ENCODE measurements at regions not wholly inside any gene's neighbourhood (a gene's known extent, or its start where the extent isn't known, plus 50 kb on each side); places are given as distances from the start of the nearest gene placed in this dataset.

DNA sequence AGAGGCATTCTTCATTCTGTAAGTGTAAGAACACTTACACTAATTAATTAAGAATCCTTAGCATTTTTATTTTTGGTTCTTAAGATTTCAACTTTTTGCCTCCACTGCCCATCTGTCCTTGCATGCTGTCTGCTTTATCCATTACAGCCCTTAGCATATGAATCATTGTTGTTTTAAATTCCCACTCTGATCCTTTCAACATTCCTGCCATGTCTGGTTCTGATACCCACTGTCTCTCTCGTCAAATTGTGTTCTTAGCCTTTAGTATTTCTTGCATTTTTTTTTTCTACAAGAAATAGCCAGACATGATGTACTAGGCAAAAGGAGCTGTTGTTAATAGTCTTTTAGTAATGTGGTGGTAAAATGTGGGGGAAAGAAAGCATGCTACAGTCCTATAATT lies 1360.0 kb downstream of the TECRL start:
- Mint-ChIP-seq H3K27ac (ENCODE audit: low read depth, unreplicated experiment) (peak overlapping the region; percentile 18), H3K36me3 (ENCODE audit: insufficient read depth, unreplicated experiment) (peaks cover 5% of the 10 kb centered on the region), H3K4me3 (ENCODE audit: unreplicated experiment) (no peak overlapping the region), H3K27me3 (ENCODE audit: insufficient read depth, unreplicated experiment) (no peaks in the 10 kb centered on the region), H3K9me3 (ENCODE audit: unreplicated experiment) (no peaks in the 10 kb centered on the region), H3K4me1 (ENCODE audit: insufficient read depth, unreplicated experiment) (peaks cover 12% of the 10 kb centered on the region)
- ChIA-PET POLR2A (no interaction called here), CTCF (interaction anchor here (0.5 to 0.9 kb wide), 3 partner anchors 47 to 1603 kb away, joined by 3 read pairs; no protein-coding TSS in a partner anchor)
- TF ChIP-seq, protein P1, sequence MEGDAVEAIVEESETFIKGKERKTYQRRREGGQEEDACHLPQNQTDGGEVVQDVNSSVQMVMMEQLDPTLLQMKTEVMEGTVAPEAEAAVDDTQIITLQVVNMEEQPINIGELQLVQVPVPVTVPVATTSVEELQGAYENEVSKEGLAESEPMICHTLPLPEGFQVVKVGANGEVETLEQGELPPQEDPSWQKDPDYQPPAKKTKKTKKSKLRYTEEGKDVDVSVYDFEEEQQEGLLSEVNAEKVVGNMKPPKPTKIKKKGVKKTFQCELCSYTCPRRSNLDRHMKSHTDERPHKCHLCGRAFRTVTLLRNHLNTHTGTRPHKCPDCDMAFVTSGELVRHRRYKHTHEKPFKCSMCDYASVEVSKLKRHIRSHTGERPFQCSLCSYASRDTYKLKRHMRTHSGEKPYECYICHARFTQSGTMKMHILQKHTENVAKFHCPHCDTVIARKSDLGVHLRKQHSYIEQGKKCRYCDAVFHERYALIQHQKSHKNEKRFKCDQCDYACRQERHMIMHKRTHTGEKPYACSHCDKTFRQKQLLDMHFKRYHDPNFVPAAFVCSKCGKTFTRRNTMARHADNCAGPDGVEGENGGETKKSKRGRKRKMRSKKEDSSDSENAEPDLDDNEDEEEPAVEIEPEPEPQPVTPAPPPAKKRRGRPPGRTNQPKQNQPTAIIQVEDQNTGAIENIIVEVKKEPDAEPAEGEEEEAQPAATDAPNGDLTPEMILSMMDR (IDR thresholded peaks at IDR 0.05; ENCODE audit: unreplicated experiment): no peak
- no TSS peak for BruUV-seq (replicated peaks)
- intact Hi-C loops (cut with micrococcal nuclease): no loop called here
- DNase-seq (ENCODE audit: unreplicated experiment): no peak

DNA sequence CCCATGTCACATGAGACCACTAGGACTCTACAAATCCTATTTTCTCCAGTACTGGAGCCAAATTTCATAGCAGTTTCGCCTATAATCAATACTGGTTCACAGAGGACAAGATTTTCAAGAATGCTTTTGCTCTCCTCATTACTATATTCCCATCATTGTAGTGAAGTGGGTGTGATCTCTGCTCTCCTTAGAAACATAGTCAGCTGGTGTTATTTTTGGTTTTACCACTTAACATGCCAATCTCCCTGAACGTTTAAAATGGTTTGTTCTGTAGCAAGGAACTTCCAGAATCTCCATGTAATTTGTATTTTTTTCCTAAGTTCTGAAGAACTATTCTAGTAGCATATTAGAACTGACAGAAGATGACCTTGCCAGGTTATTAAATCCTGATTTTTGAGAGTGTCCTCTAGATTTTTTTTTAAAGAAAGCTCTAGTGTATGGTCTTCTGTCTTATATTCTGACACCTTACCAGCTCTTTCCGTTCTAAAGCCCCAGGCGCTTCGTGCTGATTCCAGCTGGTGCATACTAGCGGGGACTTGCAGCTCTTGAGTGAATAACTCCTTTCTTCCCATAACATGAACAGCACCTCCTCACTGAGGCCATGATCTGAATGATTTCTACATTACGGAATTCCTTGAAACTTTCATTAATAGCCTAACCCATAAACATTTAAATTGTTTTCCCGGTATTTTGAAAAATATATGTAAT lies 1372.9 kb downstream of the TECRL start:
- intact Hi-C loops (cut with micrococcal nuclease): no loop called here
- TF ChIP-seq, protein P1 (IDR thresholded peaks at IDR 0.05; ENCODE audit: unreplicated experiment): no peak
- no peaks in the 10 kb centered on the region for H3K27me3 Mint-ChIP-seq (ENCODE audit: insufficient read depth, unreplicated experiment)
- no peak overlapping the region for H3K4me3 Mint-ChIP-seq (ENCODE audit: unreplicated experiment)
- no peaks in the 10 kb centered on the region for H3K36me3 Mint-ChIP-seq (ENCODE audit: insufficient read depth, unreplicated experiment)
- ChIA-PET POLR2A (no interaction called here), CTCF (no interaction called here)
- no peak overlapping the region for H3K27ac Mint-ChIP-seq (ENCODE audit: low read depth, unreplicated experiment)
- H3K4me1 Mint-ChIP-seq (ENCODE audit: insufficient read depth, unreplicated experiment): peaks cover 6% of the 10 kb centered on the region
- H3K9me3 Mint-ChIP-seq (ENCODE audit: unreplicated experiment): no peaks in the 10 kb centered on the region
- no peak for DNase-seq (ENCODE audit: unreplicated experiment)
- BruUV-seq (replicated peaks): no TSS peak

DNA sequence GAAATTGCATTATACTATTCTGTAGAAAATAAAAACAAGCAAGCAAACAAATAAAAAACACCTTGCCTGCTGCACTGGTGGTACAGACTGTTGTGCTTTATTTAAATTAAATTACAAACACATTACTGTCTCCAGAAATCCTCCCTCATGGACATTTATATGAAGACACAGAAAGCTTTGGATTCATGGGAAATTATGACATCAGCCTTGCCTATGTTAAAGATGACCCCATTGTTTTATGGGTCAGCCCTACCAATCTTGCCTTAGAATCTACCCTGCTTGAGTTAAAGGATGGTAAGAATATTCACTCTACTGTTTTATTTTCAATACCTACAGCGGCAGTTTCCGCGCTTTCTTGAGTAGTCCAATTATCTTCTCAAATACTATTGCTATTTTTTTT lies 1379.9 kb downstream of the TECRL start:
- no TSS peak for BruUV-seq (replicated peaks)
- ChIA-PET CTCF (interaction anchor here (0.6 kb wide), 1 partner anchor 1555 kb away, joined by 3 read pairs; no protein-coding TSS in a partner anchor), POLR2A (no interaction called here)
- no peak for DNase-seq (ENCODE audit: unreplicated experiment)
- Mint-ChIP-seq H3K27me3 (ENCODE audit: insufficient read depth, unreplicated experiment) (no peaks in the 10 kb centered on the region), H3K4me3 (ENCODE audit: unreplicated experiment) (no peak overlapping the region), H3K4me1 (ENCODE audit: insufficient read depth, unreplicated experiment) (no peaks in the 10 kb centered on the region), H3K9me3 (ENCODE audit: unreplicated experiment) (no peaks in the 10 kb centered on the region), H3K36me3 (ENCODE audit: insufficient read depth, unreplicated experiment) (no peaks in the 10 kb centered on the region), H3K27ac (ENCODE audit: low read depth, unreplicated experiment) (no peak overlapping the region)
- TF ChIP-seq, protein P1 (IDR thresholded peaks at IDR 0.05; ENCODE audit: unreplicated experiment): no peak
- intact Hi-C loops (cut with micrococcal nuclease): no loop called here

DNA sequence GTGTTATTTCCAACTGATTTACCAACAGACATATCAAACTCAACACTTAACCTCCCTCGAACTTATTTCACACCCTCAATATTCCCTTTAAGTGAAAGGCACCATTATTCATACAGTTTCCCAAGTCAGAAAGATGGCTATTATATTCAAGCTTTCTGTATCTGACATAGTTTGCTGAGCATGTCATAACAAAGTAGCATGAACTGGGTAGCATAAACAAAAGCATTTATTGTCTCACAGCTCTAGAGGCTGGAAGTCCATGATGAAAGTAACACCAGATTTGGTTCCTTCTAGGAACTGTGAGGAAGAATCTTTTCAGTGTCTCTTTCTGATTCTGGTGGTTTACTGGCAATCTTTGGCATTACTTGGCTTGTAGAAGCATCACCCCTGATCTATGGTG lies 1388.6 kb downstream of the TECRL start:
- no peak for DNase-seq (ENCODE audit: unreplicated experiment)
- Mint-ChIP-seq H3K27ac (ENCODE audit: low read depth, unreplicated experiment) (no peak overlapping the region), H3K4me1 (ENCODE audit: insufficient read depth, unreplicated experiment) (peaks cover 11% of the 10 kb centered on the region), H3K27me3 (ENCODE audit: insufficient read depth, unreplicated experiment) (no peaks in the 10 kb centered on the region), H3K4me3 (ENCODE audit: unreplicated experiment) (no peak overlapping the region), H3K36me3 (ENCODE audit: insufficient read depth, unreplicated experiment) (no peaks in the 10 kb centered on the region), H3K9me3 (ENCODE audit: unreplicated experiment) (no peaks in the 10 kb centered on the region)
- ChIA-PET CTCF (no interaction called here), POLR2A (no interaction called here)
- intact Hi-C loops (cut with micrococcal nuclease): no loop called here
- TF ChIP-seq, protein P1 (IDR thresholded peaks at IDR 0.05; ENCODE audit: unreplicated experiment): no peak
- no TSS peak for BruUV-seq (replicated peaks)

Data from MCF 10A (cell line).